ENCODE measurements at regions not wholly inside any gene's neighbourhood (a gene's known extent, or its start where the extent isn't known, plus 50 kb on each side); places are given as distances from the start of the nearest gene placed in this dataset.

DNA sequence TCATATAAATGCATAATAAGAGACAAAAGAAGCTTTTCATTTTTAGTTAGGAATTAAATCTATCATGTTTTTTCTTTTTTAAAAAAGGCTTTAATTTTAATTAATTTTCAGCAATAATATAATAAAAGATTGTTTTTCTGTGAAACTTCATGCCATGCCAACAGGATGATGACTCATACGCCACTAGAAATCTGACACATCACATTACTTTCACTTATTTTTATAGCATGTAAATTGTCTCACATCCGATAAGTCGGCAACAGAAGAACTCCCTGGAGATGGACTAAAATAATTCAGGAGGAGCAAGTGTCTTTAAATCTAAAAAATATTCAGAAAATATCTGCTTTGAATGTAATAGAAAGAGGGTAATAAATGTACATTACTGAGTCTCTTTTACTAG, 1024.2 kb upstream of the ACVR2A start:
- DNase-seq (ENCODE audit: low read depth, low spot score) = no peak

- DNase-seq (ENCODE audit: low read depth, low spot score) = no peak
These were observed 1026.7 kb upstream of the ACVR2A start for GRCh38 chr2:146818122-146818521.

GRCh38 chr2:146817613-146818012, 1027.2 kb upstream of the ACVR2A start:
- no peak for DNase-seq (ENCODE audit: low read depth, low spot score)

DNA sequence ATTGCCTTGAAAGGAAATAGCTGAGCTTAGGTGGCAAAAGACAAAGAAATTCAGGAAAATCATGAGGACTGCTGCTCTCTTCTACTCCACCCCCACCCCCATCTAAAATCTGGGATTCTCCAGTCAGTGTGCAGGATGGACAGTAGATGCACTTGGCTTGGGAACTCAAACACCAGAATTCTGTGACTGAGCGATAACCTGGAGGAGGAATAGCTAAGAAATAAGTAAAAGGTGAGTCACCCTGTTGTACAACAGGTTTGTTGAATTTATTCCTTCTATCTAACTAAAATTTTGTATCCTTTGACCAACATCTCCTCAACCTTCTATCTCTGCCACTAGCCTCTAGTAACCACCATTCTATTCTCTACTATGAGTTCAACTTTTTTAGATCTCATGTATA, 1029.9 kb upstream of the ACVR2A start:
- DNase-seq (ENCODE audit: low read depth, low spot score) = no peak

DNA sequence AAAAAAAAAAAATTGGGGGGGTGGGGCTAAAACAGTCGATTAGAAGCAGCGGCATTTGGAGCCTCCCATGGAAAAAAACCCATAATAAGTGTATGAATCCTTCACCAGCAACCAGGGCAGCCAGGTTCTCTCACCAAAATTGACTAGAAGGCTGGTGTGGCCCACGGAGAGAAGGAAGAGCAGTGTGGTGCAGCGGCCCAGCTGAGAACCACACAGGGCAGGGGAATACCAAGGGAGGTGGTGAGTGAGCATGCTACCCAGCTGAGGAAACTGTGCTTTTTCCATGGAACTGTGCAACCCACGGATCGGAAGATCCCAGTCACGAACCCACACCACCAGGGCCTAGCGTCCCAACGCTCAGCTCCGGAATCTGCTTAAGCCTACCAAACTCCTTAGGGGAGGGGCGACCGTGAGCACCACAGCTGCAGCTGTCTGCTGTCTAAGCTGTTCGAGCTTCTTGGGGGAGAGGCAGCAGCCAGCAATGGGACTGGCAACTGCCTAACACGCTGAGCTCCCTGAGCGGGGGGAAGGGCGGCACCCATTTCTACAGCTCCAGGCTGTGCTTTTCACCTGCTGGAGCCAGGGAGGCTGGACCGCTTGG, 1037.2 kb upstream of the ACVR2A start:
- no peak for DNase-seq (ENCODE audit: low read depth, low spot score)

- no peak for DNase-seq (ENCODE audit: low read depth, low spot score)
These were observed 1038.3 kb upstream of the ACVR2A start for GRCh38 chr2:146806364-146807005.

DNA sequence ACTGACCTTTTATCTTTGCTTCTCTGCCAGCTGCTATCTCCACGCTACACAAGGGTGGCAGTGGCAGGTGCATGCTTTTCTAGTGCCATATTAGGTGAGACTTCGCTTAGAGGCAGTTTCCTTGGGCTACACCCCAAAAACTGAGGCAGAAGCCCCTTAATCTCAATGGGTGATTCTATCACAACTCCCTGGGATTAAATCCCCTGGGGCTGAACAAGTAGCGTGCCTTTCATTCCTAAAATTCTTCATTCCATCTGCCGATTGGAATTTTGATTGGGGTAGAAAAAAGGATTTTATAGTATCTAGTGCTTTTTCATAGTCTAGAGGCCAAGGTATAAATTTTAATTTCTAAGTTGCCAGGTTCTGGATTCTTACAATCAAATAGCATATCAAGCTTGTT, 1040.5 kb upstream of the ACVR2A start:
- DNase-seq (ENCODE audit: low read depth, low spot score) = no peak

DNA sequence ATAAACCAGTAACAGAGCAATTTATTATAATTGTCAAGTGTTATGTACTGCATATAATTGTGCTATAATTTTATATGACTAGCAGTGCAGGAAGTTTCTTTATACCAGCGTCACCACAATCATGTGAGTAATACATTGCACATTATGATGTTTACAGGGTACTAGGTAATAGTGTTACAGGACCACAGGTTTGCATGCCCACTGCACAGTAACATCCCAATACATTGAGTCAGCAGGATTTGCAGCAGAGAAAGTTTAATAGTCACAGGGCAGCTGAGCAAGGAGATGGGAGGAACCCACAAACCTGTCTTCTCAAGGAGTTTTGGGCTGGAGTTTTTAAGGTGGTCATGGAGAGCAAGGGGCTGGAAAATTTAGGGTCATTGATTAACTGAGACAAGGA, 1042.9 kb upstream of the ACVR2A start:
- no peak for DNase-seq (ENCODE audit: low read depth, low spot score)

DNA sequence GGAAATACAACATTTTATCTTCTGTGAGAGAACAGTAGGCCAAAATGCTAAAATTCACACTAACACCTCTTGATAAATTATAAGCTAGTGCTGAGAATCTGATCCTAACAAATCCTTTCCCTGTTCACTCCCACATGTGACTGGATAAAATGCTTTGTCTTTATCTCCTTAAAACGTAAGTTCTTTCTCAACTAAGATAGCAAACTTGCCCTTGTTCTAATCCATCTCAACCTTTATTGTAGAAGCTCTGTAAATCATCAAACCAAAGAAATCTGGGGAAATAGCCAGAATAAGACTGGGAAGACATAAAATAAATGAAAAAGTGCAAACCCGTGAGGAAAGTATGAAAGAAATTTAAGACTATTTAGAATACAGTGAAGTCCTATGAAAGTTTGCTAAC, 1058.4 kb upstream of the ACVR2A start:
- DNase-seq (ENCODE audit: low read depth, low spot score) = no peak

GRCh38 chr2:146785101-146785500, 1059.7 kb upstream of the ACVR2A start:
- no peak for DNase-seq (ENCODE audit: low read depth, low spot score)

- DNase-seq (ENCODE audit: low read depth, low spot score) = no peak
These were observed 1060.2 kb upstream of the ACVR2A start for GRCh38 chr2:146784602-146785001.

GRCh38 chr2:146777181-146777580, 1067.6 kb upstream of the ACVR2A start:
- no peak for DNase-seq (ENCODE audit: low read depth, low spot score)

DNA sequence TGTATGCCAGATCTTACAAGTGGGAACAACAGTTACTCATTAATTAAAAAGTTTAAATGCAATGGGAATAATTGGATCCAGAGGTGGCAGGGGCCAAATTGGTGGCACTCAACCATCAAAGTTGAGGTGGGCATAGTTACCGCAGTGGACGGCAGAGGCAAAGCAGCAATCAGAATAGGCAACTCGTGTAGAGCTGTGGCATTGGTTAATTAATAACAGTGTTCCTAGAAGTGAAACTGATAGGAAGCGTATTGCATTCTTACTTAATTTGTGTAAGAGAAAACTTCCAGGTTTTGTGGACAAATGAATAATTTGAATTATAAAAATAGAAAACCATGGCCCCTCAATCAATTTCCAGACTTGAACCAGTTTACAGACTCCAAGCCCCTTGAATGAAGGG, 1068.2 kb upstream of the ACVR2A start:
- DNase-seq (ENCODE audit: low read depth, low spot score) = no peak

- no peak for DNase-seq (ENCODE audit: low read depth, low spot score)
These were observed 1073.3 kb upstream of the ACVR2A start for GRCh38 chr2:146771531-146771930.

GRCh38 chr2:146764301-146764700, 1080.5 kb upstream of the ACVR2A start:
- no peak for DNase-seq (ENCODE audit: low read depth, low spot score)

DNA sequence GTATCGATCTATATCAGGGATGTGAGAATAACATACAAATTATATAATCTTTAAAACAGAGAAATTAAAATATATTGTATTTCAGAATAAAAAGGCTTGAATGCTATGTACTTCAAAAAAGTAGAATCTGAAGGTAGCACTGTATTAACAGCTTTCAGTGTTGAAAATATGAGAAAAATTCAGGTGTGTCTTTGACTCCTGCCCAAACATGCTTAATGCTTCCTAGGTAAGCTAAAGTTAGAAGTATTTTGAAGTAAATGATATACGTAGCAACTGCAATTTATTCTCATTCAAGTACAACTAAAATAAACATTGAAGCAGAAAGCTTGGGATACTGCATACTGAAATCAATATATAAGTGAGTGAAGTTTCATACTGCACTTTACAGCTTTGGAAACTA, 1082.0 kb upstream of the ACVR2A start:
- no peak for DNase-seq (ENCODE audit: low read depth, low spot score)

GRCh38 chr2:146754606-146755005, 1090.2 kb upstream of the ACVR2A start:
- DNase-seq (ENCODE audit: low read depth, low spot score) = no peak

DNA sequence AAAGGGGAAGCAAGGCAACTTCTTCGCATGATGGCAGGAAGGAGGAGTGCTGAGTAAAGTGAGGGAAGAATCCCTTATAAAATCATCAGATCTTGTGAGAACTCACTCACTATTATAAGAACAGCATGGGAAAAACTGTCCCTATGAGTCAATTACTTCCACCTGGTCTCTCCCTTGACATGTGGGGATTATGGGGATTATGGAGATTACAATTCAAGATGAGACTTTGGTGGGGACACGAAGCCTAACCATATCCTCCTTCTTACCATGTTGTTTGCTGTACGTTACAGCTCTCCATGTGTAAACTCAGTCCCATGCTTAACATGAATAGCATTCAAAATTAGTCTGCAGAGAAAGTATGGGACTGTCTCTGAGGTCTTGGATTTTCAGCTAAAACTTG, 1096.8 kb upstream of the ACVR2A start:
- DNase-seq (ENCODE audit: low read depth, low spot score) = no peak

DNA sequence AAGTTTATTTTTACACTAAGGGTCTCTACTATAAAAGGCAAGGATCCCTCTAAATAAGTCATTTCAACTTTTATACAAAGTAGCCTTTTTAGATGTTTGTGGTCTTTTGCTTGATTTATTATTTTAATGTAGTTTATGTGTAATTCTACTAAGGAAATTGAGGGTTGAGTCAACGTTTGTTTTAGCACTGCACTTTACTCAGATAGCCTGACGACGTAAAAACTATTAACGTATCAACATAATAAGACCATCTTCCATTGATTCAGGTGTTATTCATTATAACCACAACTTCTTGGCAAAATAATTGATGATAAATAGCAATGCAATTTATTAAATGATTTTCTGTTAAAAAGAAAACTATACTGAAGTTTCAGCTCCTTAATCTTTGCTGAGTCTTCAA, 1103.6 kb upstream of the ACVR2A start:
- DNase-seq (ENCODE audit: low read depth, low spot score) = no peak

DNA sequence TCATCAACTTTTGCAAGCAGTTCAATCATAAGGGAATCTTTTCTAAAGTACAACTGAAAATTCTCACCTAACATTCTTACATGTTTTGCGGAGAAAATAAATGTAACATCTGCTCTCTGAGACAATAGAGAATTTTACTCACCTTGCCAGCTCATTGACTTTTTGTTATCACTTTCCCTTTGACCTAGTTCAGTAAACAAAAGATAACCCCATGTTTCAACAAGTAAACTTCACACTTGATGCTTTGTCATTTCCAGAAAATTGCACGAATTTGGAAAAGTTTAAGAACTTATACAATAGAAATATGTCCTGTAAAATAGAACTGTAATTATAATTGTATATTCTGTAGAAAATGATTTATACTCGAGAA, 1110.0 kb upstream of the ACVR2A start:
- no peak for DNase-seq (ENCODE audit: low read depth, low spot score)

DNA sequence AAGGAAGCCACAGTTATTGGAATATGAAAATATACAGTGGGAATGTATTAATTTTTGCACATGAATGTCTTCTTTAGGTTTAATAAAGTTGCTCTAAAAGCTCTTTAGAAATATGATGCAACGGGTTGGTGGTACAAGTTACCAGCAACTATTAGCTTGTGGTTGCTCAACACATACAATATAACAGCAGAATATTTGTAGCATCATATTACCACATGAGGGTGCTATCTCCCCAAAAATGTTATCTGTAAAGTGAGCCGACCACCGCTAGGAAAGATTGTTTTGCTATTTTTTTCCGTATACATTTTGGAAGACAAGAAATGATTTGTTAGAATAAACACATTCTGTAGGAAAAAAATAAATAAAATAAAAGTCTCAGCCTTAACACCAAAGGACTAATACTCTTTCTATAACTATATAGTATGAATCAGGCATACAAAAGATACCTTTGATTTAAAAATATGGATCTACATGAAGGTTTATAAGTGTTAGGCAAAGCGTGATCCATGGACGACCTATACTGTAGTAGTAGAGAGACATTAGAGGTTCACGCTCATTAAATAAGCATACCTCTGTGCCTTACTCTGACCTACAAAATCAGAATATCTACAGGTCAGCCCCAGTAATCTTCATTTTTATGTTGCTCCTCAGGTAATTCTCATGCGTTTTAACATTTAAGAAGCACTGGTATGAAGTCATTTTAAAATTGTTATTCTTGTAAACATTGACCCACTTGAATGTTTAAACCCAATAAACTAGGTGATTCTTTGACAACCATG, 1110.6 kb upstream of the ACVR2A start:
- no peak for DNase-seq (ENCODE audit: low read depth, low spot score)

- DNase-seq (ENCODE audit: low read depth, low spot score) = no peak
These were observed 1113.9 kb upstream of the ACVR2A start for GRCh38 chr2:146730882-146731281.

- no peak for DNase-seq (ENCODE audit: low read depth, low spot score)
These were observed 1123.3 kb upstream of the ACVR2A start for GRCh38 chr2:146721486-146721885.
